ENCODE measurements at regions not wholly inside any gene's neighbourhood (a gene's known extent, or its start where the extent isn't known, plus 50 kb on each side); places are given as distances from the start of the nearest gene placed in this dataset.

- H3K9me3 ChIP-seq (ENCODE audit: control insufficient read depth, low read length), result no peaks in the 10 kb centered on the region
- H3K36me3 ChIP-seq (ENCODE audit: control insufficient read depth, insufficient read depth, low read length), result no peaks in the 10 kb centered on the region
- no peaks in the 10 kb centered on the region for H3K27me3 ChIP-seq (ENCODE audit: control insufficient read depth, insufficient read depth, low read length)
- peaks cover 40% of the 10 kb centered on the region for H3K4me1 ChIP-seq (ENCODE audit: control insufficient read depth, insufficient read depth, low read length)
- no peak overlapping the region for H3K4me3 ChIP-seq (ENCODE audit: low read length)
- H3K9ac ChIP-seq (ENCODE audit: low read length), result peak overlapping the region; percentile 24
These were observed 114.8 kb upstream of the FUT8 start for GRCh38 chr14:65297744-65298143.

DNA sequence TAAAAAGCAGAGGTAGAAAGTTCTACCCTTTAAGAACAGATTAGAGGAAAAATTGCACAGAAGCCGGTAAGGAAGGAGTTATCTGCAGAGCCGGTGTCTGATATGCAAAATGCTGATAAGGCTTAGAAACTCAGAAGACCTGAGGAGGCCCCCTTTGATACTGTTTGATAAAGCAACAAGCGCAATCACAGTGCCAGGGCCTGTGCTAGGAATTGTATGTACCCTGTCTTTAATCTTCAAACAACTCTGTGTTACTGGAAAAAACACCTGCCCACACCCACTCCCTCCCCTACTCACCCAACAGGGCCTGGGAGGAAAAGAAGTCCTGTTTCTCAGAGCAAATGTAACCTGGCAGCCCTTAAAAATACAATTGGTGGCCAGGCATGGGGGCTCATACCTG, 112.7 kb upstream of the FUT8 start:
- peak overlapping the region; percentile 52 for H3K9ac ChIP-seq (ENCODE audit: low read length)
- H3K36me3 ChIP-seq (ENCODE audit: control insufficient read depth, insufficient read depth, low read length), result no peaks in the 10 kb centered on the region
- no peaks in the 10 kb centered on the region for H3K9me3 ChIP-seq (ENCODE audit: control insufficient read depth, low read length)
- H3K4me1 ChIP-seq (ENCODE audit: control insufficient read depth, insufficient read depth, low read length), result peaks cover 56% of the 10 kb centered on the region
- no peaks in the 10 kb centered on the region for H3K27me3 ChIP-seq (ENCODE audit: control insufficient read depth, insufficient read depth, low read length)
- H3K4me3 ChIP-seq (ENCODE audit: low read length), result no peak overlapping the region

- no peaks in the 10 kb centered on the region for H3K9me3 ChIP-seq (ENCODE audit: control insufficient read depth, low read length)
- no peaks in the 10 kb centered on the region for H3K36me3 ChIP-seq (ENCODE audit: control insufficient read depth, insufficient read depth, low read length)
- peaks cover 66% of the 10 kb centered on the region for H3K4me1 ChIP-seq (ENCODE audit: control insufficient read depth, insufficient read depth, low read length)
- H3K4me3 ChIP-seq (ENCODE audit: low read length), result no peak overlapping the region
- H3K27me3 ChIP-seq (ENCODE audit: control insufficient read depth, insufficient read depth, low read length), result no peaks in the 10 kb centered on the region
- peak overlapping the region; percentile 56 for H3K9ac ChIP-seq (ENCODE audit: low read length)
These were observed 110.5 kb upstream of the FUT8 start for GRCh38 chr14:65301862-65302539.

- peaks cover 61% of the 10 kb centered on the region for H3K4me1 ChIP-seq (ENCODE audit: control insufficient read depth, insufficient read depth, low read length)
- peak overlapping the region; percentile 56 for H3K9ac ChIP-seq (ENCODE audit: low read length)
These were observed 109.8 kb upstream of the FUT8 start for GRCh38 chr14:65302571-65303189.

DNA sequence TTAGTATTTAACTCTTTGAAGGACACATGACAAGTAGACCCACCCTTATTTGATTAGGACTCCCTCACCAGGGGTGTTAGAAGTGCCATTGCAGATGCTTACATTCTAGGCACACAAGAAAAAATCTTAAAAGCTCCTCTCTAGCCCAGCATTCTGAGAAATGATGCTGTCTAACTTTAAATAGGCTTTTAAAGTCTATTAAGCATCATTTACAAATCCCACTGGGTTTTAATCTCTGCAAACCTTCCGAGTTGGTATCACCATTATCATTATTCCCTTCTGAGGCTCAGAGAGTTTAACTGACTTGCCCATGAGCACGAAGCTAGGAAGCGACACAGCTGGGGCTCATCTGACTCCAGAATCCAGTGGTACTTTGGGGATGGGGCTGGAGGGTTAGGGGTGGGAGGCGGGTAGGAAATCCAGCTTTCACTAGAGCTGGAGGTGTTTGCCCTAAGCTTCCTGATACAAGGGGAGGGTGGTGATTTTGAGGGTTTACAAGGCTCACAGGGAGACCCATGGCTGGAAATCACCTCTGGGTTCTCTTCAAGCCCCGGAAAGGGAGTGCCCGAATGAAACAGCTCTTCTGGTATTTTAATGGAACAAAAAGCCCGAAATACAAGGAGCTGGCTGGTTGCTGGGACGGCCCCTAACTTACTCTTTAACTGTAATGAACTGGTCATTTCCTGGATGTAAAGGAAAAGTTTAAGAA, 109.2 kb upstream of the FUT8 start:
- no peaks in the 10 kb centered on the region for H3K9me3 ChIP-seq (ENCODE audit: control insufficient read depth, low read length)
- peak overlapping the region; percentile 56 for H3K9ac ChIP-seq (ENCODE audit: low read length)
- no peak overlapping the region for H3K4me3 ChIP-seq (ENCODE audit: low read length)
- H3K4me1 ChIP-seq (ENCODE audit: control insufficient read depth, insufficient read depth, low read length), result peaks cover 56% of the 10 kb centered on the region
- H3K27me3 ChIP-seq (ENCODE audit: control insufficient read depth, insufficient read depth, low read length), result no peaks in the 10 kb centered on the region
- H3K36me3 ChIP-seq (ENCODE audit: control insufficient read depth, insufficient read depth, low read length), result no peaks in the 10 kb centered on the region

More at GRCh38 chr14:65302571-65303189, 109.8 kb upstream of the FUT8 start:
- no peaks in the 10 kb centered on the region for H3K36me3 ChIP-seq (ENCODE audit: control insufficient read depth, insufficient read depth, low read length)
- H3K9me3 ChIP-seq (ENCODE audit: control insufficient read depth, low read length), result no peaks in the 10 kb centered on the region
- no peak overlapping the region for H3K4me3 ChIP-seq (ENCODE audit: low read length)
- no peaks in the 10 kb centered on the region for H3K27me3 ChIP-seq (ENCODE audit: control insufficient read depth, insufficient read depth, low read length)

DNA sequence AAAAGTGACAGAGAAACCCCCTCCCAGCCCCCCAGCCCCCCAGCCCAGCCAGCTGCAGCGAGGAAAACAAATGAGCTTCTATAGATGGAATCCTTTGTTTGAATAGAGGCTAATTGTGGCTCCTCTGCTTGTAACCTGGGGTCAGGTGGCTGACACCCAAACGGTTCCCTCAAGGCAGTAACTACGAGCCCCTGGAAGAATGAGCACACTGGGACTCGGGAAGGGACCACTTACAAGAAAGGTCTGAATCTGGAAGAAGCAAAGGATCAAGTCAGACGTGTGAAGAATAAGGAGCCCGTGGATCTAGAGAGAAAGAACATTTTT, 108.7 kb upstream of the FUT8 start:
- H3K4me3 ChIP-seq (ENCODE audit: low read length), result no peak overlapping the region
- H3K36me3 ChIP-seq (ENCODE audit: control insufficient read depth, insufficient read depth, low read length), result no peaks in the 10 kb centered on the region
- H3K9ac ChIP-seq (ENCODE audit: low read length), result peak overlapping the region; percentile 40
- H3K9me3 ChIP-seq (ENCODE audit: control insufficient read depth, low read length), result no peaks in the 10 kb centered on the region
- H3K27me3 ChIP-seq (ENCODE audit: control insufficient read depth, insufficient read depth, low read length), result no peaks in the 10 kb centered on the region
- peaks cover 55% of the 10 kb centered on the region for H3K4me1 ChIP-seq (ENCODE audit: control insufficient read depth, insufficient read depth, low read length)

DNA sequence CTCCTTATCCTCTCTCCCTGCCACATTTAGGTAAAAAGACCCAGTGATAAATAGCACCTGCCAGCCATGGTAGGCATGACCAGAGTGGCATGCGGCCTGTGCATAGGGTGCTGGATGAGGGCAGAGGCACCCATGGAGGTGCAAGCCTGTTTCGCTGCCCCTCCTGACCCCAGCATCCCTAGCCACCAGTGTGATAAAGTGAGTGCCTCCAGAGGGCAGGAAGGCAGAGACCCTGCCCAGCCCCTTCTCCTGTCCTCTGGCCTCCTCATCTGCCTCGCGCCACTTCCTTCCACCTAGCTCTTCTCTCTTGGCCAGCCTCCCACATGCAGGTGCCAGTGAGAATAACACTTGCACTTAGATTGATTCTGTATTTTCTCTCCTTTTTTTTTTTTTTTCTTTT, 108.3 kb upstream of the FUT8 start:
- H3K27me3 ChIP-seq (ENCODE audit: control insufficient read depth, insufficient read depth, low read length), result no peaks in the 10 kb centered on the region
- no peaks in the 10 kb centered on the region for H3K9me3 ChIP-seq (ENCODE audit: control insufficient read depth, low read length)
- H3K36me3 ChIP-seq (ENCODE audit: control insufficient read depth, insufficient read depth, low read length), result no peaks in the 10 kb centered on the region
- no peak overlapping the region for H3K9ac ChIP-seq (ENCODE audit: low read length)
- H3K4me1 ChIP-seq (ENCODE audit: control insufficient read depth, insufficient read depth, low read length), result peaks cover 55% of the 10 kb centered on the region
- H3K4me3 ChIP-seq (ENCODE audit: low read length), result no peak overlapping the region

GRCh38 chr14:65304963-65305362, 107.6 kb upstream of the FUT8 start:
- Histone ChIP-seq H3K9ac (ENCODE audit: low read length) (no peak overlapping the region), H3K4me3 (ENCODE audit: low read length) (no peak overlapping the region), H3K27me3 (ENCODE audit: control insufficient read depth, insufficient read depth, low read length) (no peaks in the 10 kb centered on the region), H3K4me1 (ENCODE audit: control insufficient read depth, insufficient read depth, low read length) (peaks cover 48% of the 10 kb centered on the region), H3K9me3 (ENCODE audit: control insufficient read depth, low read length) (no peaks in the 10 kb centered on the region), H3K36me3 (ENCODE audit: control insufficient read depth, insufficient read depth, low read length) (no peaks in the 10 kb centered on the region)

GRCh38 chr14:65308536-65308935, 104.0 kb upstream of the FUT8 start:
- H3K36me3 ChIP-seq (ENCODE audit: control insufficient read depth, insufficient read depth, low read length), result no peaks in the 10 kb centered on the region
- H3K4me1 ChIP-seq (ENCODE audit: control insufficient read depth, insufficient read depth, low read length), result peaks cover 26% of the 10 kb centered on the region
- H3K9ac ChIP-seq (ENCODE audit: low read length), result no peak overlapping the region
- no peaks in the 10 kb centered on the region for H3K9me3 ChIP-seq (ENCODE audit: control insufficient read depth, low read length)
- no peaks in the 10 kb centered on the region for H3K27me3 ChIP-seq (ENCODE audit: control insufficient read depth, insufficient read depth, low read length)
- no peak overlapping the region for H3K4me3 ChIP-seq (ENCODE audit: low read length)

- no peaks in the 10 kb centered on the region for H3K9me3 ChIP-seq (ENCODE audit: control insufficient read depth, low read length)
- no peaks in the 10 kb centered on the region for H3K36me3 ChIP-seq (ENCODE audit: control insufficient read depth, insufficient read depth, low read length)
- no peaks in the 10 kb centered on the region for H3K27me3 ChIP-seq (ENCODE audit: control insufficient read depth, insufficient read depth, low read length)
- peaks cover 16% of the 10 kb centered on the region for H3K4me1 ChIP-seq (ENCODE audit: control insufficient read depth, insufficient read depth, low read length)
- H3K4me3 ChIP-seq (ENCODE audit: low read length), result no peak overlapping the region
- no peak overlapping the region for H3K9ac ChIP-seq (ENCODE audit: low read length)
These were observed 102.0 kb upstream of the FUT8 start for GRCh38 chr14:65310568-65310967.

GRCh38 chr14:65312859-65313258, 99.7 kb upstream of the FUT8 start:
- Histone ChIP-seq H3K27me3 (ENCODE audit: control insufficient read depth, insufficient read depth, low read length) (no peaks in the 10 kb centered on the region), H3K36me3 (ENCODE audit: control insufficient read depth, insufficient read depth, low read length) (no peaks in the 10 kb centered on the region), H3K4me1 (ENCODE audit: control insufficient read depth, insufficient read depth, low read length) (peaks cover 12% of the 10 kb centered on the region), H3K9me3 (ENCODE audit: control insufficient read depth, low read length) (no peaks in the 10 kb centered on the region), H3K9ac (ENCODE audit: low read length) (no peak overlapping the region), H3K4me3 (ENCODE audit: low read length) (no peak overlapping the region)

DNA sequence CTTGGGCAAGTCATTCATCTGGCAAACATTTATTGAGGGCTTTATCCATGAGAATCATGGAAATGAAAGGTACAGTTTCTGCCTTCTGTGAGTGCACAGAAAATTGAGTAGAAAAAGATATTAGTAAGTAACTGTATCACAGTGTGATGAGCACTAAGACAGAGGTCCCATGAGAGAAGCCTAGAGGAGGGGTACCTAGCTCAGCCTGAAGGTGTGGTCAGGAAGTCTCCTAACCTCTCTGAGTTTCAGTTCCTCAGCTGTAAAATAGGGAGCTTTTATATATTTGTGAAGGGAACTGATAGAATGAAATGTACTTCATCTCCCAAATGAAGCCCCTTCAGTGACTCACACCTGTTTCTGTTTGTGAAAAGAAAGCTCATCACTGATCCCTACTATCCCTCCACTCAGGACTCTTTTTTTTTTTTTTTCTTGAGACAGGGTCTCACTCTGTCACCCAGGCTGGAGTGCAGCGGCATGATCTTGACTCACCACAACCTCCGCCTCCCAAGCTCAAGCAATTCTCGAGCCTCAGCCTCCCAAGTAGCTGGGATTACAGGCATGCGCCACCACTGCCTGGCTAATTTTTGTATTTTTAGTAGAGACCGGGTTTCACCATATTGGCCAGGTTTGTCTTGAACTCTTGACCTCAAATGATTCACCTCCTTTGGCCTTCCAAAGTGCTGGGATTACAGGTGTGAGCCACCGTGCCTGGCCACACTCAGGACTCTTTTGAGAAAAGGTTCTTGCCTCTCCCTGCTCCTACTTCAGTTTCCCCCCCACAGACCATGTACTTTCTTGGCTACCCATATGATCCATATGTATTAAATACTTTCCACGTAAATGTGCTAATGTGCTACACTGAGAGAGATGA, 93.7 kb upstream of the FUT8 start:
- Histone ChIP-seq H3K9ac (ENCODE audit: low read length) (no peak overlapping the region), H3K9me3 (ENCODE audit: control insufficient read depth, low read length) (no peaks in the 10 kb centered on the region), H3K36me3 (ENCODE audit: control insufficient read depth, insufficient read depth, low read length) (no peaks in the 10 kb centered on the region), H3K27me3 (ENCODE audit: control insufficient read depth, insufficient read depth, low read length) (no peaks in the 10 kb centered on the region), H3K4me3 (ENCODE audit: low read length) (no peak overlapping the region), H3K4me1 (ENCODE audit: control insufficient read depth, insufficient read depth, low read length) (peaks cover 29% of the 10 kb centered on the region)

Data from mucosa of stomach (tissue), 1 donor.